ENCODE measurements at regions not wholly inside any gene's neighbourhood (a gene's known extent, or its start where the extent isn't known, plus 50 kb on each side); places are given as distances from the start of the nearest gene placed in this dataset.

- no peak for FAIRE-seq
These were observed 139.5 kb downstream of the DAD1 start for GRCh38 chr14:22449600-22449905.

- FAIRE-seq = no peak
These were observed 140.0 kb downstream of the DAD1 start for GRCh38 chr14:22448905-22449599.

- FAIRE-seq = no peak
These were observed 140.8 kb downstream of the DAD1 start for GRCh38 chr14:22448035-22448904.

- FAIRE-seq = no peak
These were observed 150.3 kb downstream of the DAD1 start for GRCh38 chr14:22438742-22439141.

GRCh38 chr14:22434901-22435550 lies 154.0 kb downstream of the DAD1 start:
- FAIRE-seq = no peak

GRCh38 chr14:22434030-22434429 lies 155.0 kb downstream of the DAD1 start:
- FAIRE-seq = no peak

- no peak for FAIRE-seq
These were observed 156.0 kb downstream of the DAD1 start for GRCh38 chr14:22433069-22433468.

- peak; percentile 90 for FAIRE-seq
These were observed 156.6 kb downstream of the DAD1 start for GRCh38 chr14:22432348-22432976.

- no peak for FAIRE-seq
These were observed 159.3 kb downstream of the DAD1 start for GRCh38 chr14:22429546-22430294.

GRCh38 chr14:22428700-22429291 lies 160.2 kb downstream of the DAD1 start:
- no peak for FAIRE-seq

GRCh38 chr14:22427771-22428231 lies 161.2 kb downstream of the DAD1 start:
- no peak for FAIRE-seq

- no peak for FAIRE-seq
These were observed 162.3 kb downstream of the DAD1 start for GRCh38 chr14:22426711-22427110.

- no peak for FAIRE-seq
These were observed 165.1 kb downstream of the DAD1 start for GRCh38 chr14:22423958-22424357.

- FAIRE-seq = no peak
These were observed 166.8 kb downstream of the DAD1 start for GRCh38 chr14:22422238-22422637.

- no peak for FAIRE-seq
These were observed 168.3 kb downstream of the DAD1 start for GRCh38 chr14:22420598-22421186.

GRCh38 chr14:22419620-22420019 lies 169.4 kb downstream of the DAD1 start:
- FAIRE-seq = no peak

GRCh38 chr14:22418631-22419030 lies 170.4 kb downstream of the DAD1 start:
- FAIRE-seq = no peak

- FAIRE-seq = no peak
These were observed 171.1 kb downstream of the DAD1 start for GRCh38 chr14:22417914-22418313.

- no peak for FAIRE-seq
These were observed 172.8 kb downstream of the DAD1 start for GRCh38 chr14:22416193-22416592.

- no peak for FAIRE-seq
These were observed 173.4 kb downstream of the DAD1 start for GRCh38 chr14:22415605-22415959.

- FAIRE-seq = no peak
These were observed 174.0 kb downstream of the DAD1 start for GRCh38 chr14:22414876-22415604.
